ENCODE measurements at regions not wholly inside any gene's neighbourhood (a gene's known extent, or its start where the extent isn't known, plus 50 kb on each side); places are given as distances from the start of the nearest gene placed in this dataset.

GRCh38 chr5:3954633-3955032 is 359.0 kb downstream of the IRX1 start:
- no peak for DNase-seq (ENCODE audit: low read depth in 3 of 3)

- DNase-seq (ENCODE audit: low read depth in 3 of 3) = no peak
These were observed 362.0 kb downstream of the IRX1 start for GRCh38 chr5:3957658-3958057.

- no peak for DNase-seq (ENCODE audit: low read depth in 3 of 3)
These were observed 362.8 kb downstream of the IRX1 start for GRCh38 chr5:3958389-3958788.

- DNase-seq (ENCODE audit: low read depth in 3 of 3) = no peak
These were observed 366.5 kb downstream of the IRX1 start for GRCh38 chr5:3962113-3962512.

GRCh38 chr5:3963652-3964051 is 368.0 kb downstream of the IRX1 start:
- DNase-seq (ENCODE audit: low read depth in 3 of 3) = no peak

- no peak for DNase-seq (ENCODE audit: low read depth in 3 of 3)
These were observed 384.5 kb downstream of the IRX1 start for GRCh38 chr5:3980156-3980555.

- no peak for DNase-seq (ENCODE audit: low read depth in 3 of 3)
These were observed 392.2 kb downstream of the IRX1 start for GRCh38 chr5:3987867-3988266.

GRCh38 chr5:3993856-3994473 is 398.3 kb downstream of the IRX1 start:
- DNase-seq (ENCODE audit: low read depth in 3 of 3) = no peak

GRCh38 chr5:3994628-3995027 is 399.0 kb downstream of the IRX1 start:
- DNase-seq (ENCODE audit: low read depth in 3 of 3) = no peak

- DNase-seq (ENCODE audit: low read depth in 3 of 3) = no peak
These were observed 400.5 kb downstream of the IRX1 start for GRCh38 chr5:3995954-3996619.

- DNase-seq (ENCODE audit: low read depth in 3 of 3) = no peak
These were observed 401.2 kb downstream of the IRX1 start for GRCh38 chr5:3996707-3997336.

GRCh38 chr5:3997670-3998069 is 402.0 kb downstream of the IRX1 start:
- DNase-seq (ENCODE audit: low read depth in 3 of 3) = no peak

GRCh38 chr5:3999929-4000328 is 404.3 kb downstream of the IRX1 start:
- DNase-seq (ENCODE audit: low read depth in 3 of 3) = no peak

GRCh38 chr5:4001004-4001403 is 405.4 kb downstream of the IRX1 start:
- no peak for DNase-seq (ENCODE audit: low read depth in 3 of 3)

- no peak for DNase-seq (ENCODE audit: low read depth in 3 of 3)
These were observed 406.3 kb downstream of the IRX1 start for GRCh38 chr5:4001758-4002533.

GRCh38 chr5:4005335-4005734 is 409.7 kb downstream of the IRX1 start:
- DNase-seq (ENCODE audit: low read depth in 3 of 3) = no peak

- no peak for DNase-seq (ENCODE audit: low read depth in 3 of 3)
These were observed 411.4 kb downstream of the IRX1 start for GRCh38 chr5:4007001-4007400.

GRCh38 chr5:4011943-4012342 is 416.3 kb downstream of the IRX1 start:
- no peak for DNase-seq (ENCODE audit: low read depth in 3 of 3)

- DNase-seq (ENCODE audit: low read depth in 3 of 3) = no peak
These were observed 417.7 kb downstream of the IRX1 start for GRCh38 chr5:4013106-4013898.

GRCh38 chr5:4015709-4016108 is 420.1 kb downstream of the IRX1 start:
- no peak for DNase-seq (ENCODE audit: low read depth in 3 of 3)

GRCh38 chr5:4017076-4017803 is 421.6 kb downstream of the IRX1 start:
- no peak for DNase-seq (ENCODE audit: low read depth in 3 of 3)

All from stimulated activated CD4-positive, alpha-beta T cell treated with anti-CD3 and anti-CD28 coated beads, TNF-alpha, amount 100 ng/mL, for 4 hours (primary cell).